ENCODE measurements at regions not wholly inside any gene's neighbourhood (a gene's known extent, or its start where the extent isn't known, plus 50 kb on each side); places are given as distances from the start of the nearest gene placed in this dataset.
"Not testable (repeated sequence)": the region's sequence is repeated elsewhere in the genome, so short reads cannot be mapped to it uniquely, and the experiment has no call there.

DNA sequence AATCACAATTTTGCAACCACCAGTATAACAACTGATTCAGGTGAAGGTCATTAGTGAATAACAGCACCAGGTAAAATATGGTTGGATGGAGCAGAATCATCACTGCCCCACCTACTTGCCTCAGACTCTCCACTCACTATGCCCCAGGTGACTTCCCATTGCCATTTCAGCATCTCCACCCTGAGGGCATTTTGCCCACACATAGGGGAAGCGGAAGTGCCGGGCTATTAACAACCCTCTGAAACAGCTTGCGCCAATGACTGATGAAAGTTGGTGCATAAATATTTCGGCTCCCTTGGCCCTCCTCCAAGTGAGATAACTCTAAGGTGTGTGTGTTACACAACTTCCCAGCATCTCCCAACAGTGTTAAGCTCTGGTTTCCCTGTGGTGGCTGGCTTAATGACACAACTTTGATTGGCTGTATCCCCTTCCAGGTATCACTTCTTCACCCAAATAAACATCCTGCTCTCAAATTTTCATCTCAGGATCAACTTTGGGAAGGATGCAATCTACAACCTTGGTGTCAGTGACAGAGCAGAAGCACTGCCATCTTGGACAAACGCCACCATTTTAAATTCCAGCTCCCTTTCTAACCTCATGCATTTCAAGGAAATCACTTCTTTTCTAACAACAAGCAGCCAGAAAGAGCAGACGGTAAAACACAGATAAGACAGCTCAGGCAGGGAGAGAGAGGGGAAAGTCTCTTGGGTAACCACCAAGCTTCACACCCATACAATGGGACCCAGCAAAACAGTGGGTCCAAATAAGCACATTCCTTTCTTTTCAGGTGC lies 73.6 kb upstream of the PPP2R5C start:
- Histone ChIP-seq H3K27ac (ENCODE audit: low read length) (no peak overlapping the region), H3K27me3 (ENCODE audit: insufficient read depth, low read length) (peaks cover 75% of the 10 kb centered on the region), H3K4me3 (ENCODE audit: low read length) (no peak overlapping the region), H3K9me3 (ENCODE audit: insufficient read depth, low read depth, low read length) (no peaks in the 10 kb centered on the region), H3K9ac (ENCODE audit: low read depth, low read length) (no peak overlapping the region), H3K4me1 (ENCODE audit: insufficient read depth, low read length) (peaks cover 2% of the 10 kb centered on the region; the same call in 1 of the 2 replicates), H3K36me3 (ENCODE audit: insufficient read depth, low read depth, low read length) (no peaks in the 10 kb centered on the region)

- H3K9ac ChIP-seq (ENCODE audit: low read depth, low read length) = no peak overlapping the region
- H3K36me3 ChIP-seq (ENCODE audit: insufficient read depth, low read depth, low read length) = no peaks in the 10 kb centered on the region
- H3K27me3 ChIP-seq (ENCODE audit: insufficient read depth, low read length) = peaks cover 64% of the 10 kb centered on the region
- H3K9me3 ChIP-seq (ENCODE audit: insufficient read depth, low read depth, low read length) = no peaks in the 10 kb centered on the region
- H3K27ac ChIP-seq (ENCODE audit: low read length) = no peak overlapping the region
- H3K4me3 ChIP-seq (ENCODE audit: low read length) = no peak overlapping the region
- peaks cover 2% of the 10 kb centered on the region; the same call in 1 of the 2 replicates for H3K4me1 ChIP-seq (ENCODE audit: insufficient read depth, low read length)
These were observed 72.4 kb upstream of the PPP2R5C start for GRCh38 chr14:101689039-101689501.

GRCh38 chr14:101689966-101690365 lies 71.5 kb upstream of the PPP2R5C start:
- not testable (repeated sequence) for H3K4me1 ChIP-seq (ENCODE audit: insufficient read depth, low read length); H3K4me3 ChIP-seq (ENCODE audit: low read length)

DNA sequence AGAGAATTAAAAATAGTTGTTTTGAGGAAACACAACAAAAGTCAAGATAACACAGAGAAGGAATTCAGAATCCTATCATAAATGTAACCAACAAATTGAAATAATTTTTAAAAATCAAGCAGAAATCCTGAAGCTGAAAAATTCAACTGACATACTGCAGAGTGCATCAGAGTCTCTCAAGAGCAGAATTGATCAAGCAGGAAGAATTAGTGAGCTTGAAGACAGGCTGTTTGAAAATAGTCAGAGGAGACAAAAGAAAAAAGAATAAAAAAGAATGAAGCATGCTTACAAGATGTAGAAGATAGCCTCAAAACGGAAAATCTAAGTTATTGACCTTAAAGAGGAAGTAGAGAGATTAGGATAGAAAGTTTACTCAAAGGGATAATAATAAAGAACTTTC lies 65.8 kb upstream of the PPP2R5C start:
- no peak overlapping the region for H3K9ac ChIP-seq (ENCODE audit: low read depth, low read length)
- no peaks in the 10 kb centered on the region for H3K36me3 ChIP-seq (ENCODE audit: insufficient read depth, low read depth, low read length)
- H3K4me1 ChIP-seq (ENCODE audit: insufficient read depth, low read length) = no peaks in the 10 kb centered on the region
- no peaks in the 10 kb centered on the region for H3K9me3 ChIP-seq (ENCODE audit: insufficient read depth, low read depth, low read length)
- no peak overlapping the region for H3K27ac ChIP-seq (ENCODE audit: low read length)
- no peak overlapping the region for H3K4me3 ChIP-seq (ENCODE audit: low read length)
- H3K27me3 ChIP-seq (ENCODE audit: insufficient read depth, low read length) = peaks cover 35% of the 10 kb centered on the region

More at GRCh38 chr14:101689966-101690365, 71.5 kb upstream of the PPP2R5C start:
- H3K27ac ChIP-seq (ENCODE audit: low read length); H3K36me3 ChIP-seq (ENCODE audit: insufficient read depth, low read depth, low read length); H3K9me3 ChIP-seq (ENCODE audit: insufficient read depth, low read depth, low read length); H3K9ac ChIP-seq (ENCODE audit: low read depth, low read length): not testable (repeated sequence)
- peaks cover 55% of the 10 kb centered on the region for H3K27me3 ChIP-seq (ENCODE audit: insufficient read depth, low read length)

DNA sequence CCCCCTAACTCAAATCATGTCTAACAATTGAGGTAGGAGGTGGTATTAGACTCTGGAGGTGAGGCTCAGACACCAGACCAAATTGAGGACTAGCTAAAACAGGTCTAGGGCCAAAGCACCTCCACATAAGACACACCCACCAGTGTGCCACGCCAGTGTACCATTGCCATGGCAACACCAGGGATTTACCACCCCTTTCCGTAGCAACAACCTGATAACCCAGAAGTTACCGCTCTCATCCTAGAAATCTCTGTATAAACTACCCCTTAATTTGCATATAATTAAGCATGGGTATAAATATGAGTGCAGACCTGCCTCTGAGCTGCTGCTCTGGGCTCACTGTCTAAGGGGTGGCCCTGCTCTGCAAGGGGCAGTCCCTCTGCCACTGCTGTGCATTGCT lies 57.4 kb upstream of the PPP2R5C start:
- Histone ChIP-seq H3K36me3 (ENCODE audit: insufficient read depth, low read depth, low read length) (no peaks in the 10 kb centered on the region), H3K27ac (ENCODE audit: low read length) (no peak overlapping the region), H3K4me3 (ENCODE audit: low read length) (no peak overlapping the region), H3K4me1 (ENCODE audit: insufficient read depth, low read length) (peaks cover 8% of the 10 kb centered on the region; the same call in 1 of the 2 replicates), H3K9ac (ENCODE audit: low read depth, low read length) (no peak overlapping the region), H3K9me3 (ENCODE audit: insufficient read depth, low read depth, low read length) (no peaks in the 10 kb centered on the region), H3K27me3 (ENCODE audit: insufficient read depth, low read length) (peaks cover 46% of the 10 kb centered on the region)

GRCh38 chr14:101705733-101706508 lies 55.6 kb upstream of the PPP2R5C start:
- Histone ChIP-seq H3K27me3 (ENCODE audit: insufficient read depth, low read length) (peaks cover 46% of the 10 kb centered on the region), H3K4me3 (ENCODE audit: low read length) (no peak overlapping the region), H3K36me3 (ENCODE audit: insufficient read depth, low read depth, low read length) (no peaks in the 10 kb centered on the region), H3K4me1 (ENCODE audit: insufficient read depth, low read length) (peaks cover 8% of the 10 kb centered on the region; the same call in 1 of the 2 replicates), H3K27ac (ENCODE audit: low read length) (no peak overlapping the region), H3K9me3 (ENCODE audit: insufficient read depth, low read depth, low read length) (no peaks in the 10 kb centered on the region), H3K9ac (ENCODE audit: low read depth, low read length) (no peak overlapping the region)

GRCh38 chr14:101706509-101707067 lies 54.9 kb upstream of the PPP2R5C start:
- H3K27ac ChIP-seq (ENCODE audit: low read length) = no peak overlapping the region

DNA sequence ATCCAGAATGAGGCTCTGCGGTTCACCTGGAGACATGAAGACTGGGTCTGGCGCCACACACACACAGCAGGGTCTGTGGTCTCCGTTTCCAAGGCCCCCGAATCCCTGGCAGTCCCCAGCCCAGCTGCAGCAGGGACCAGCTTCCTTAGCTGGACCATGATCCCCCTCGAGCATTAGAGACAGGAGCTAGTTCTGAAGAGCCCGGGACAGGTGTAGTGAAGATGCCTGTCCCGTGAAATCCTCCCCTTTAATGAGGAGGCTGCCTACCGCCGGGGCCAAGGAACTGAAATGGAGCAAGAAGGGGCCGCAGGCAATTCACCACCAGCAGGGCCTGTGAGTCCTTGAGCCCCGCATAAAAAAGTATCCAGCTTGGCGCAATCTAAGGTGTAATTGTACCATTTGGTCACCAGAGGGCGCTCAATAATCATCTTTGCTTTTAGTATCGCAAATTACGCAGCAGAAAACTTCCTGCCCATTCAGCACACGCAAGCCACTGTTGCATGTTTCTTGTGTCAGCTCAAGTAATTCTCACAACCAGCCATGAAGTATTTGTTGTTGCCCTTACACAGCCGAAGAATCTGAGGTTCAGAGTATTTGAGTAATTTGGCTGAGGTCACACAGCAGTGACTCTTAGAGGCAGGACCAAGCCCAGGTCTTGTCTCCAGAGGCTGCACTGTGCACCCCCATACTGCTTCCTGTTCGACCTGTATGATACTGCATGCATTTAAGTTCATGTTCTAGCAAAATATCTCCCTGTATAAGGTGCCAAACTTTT lies 54.3 kb upstream of the PPP2R5C start:
- Histone ChIP-seq H3K27ac (ENCODE audit: low read length) (no peak overlapping the region), H3K27me3 (ENCODE audit: insufficient read depth, low read length) (peaks cover 46% of the 10 kb centered on the region), H3K9ac (ENCODE audit: low read depth, low read length) (no peak overlapping the region), H3K36me3 (ENCODE audit: insufficient read depth, low read depth, low read length) (no peaks in the 10 kb centered on the region), H3K9me3 (ENCODE audit: insufficient read depth, low read depth, low read length) (no peaks in the 10 kb centered on the region), H3K4me1 (ENCODE audit: insufficient read depth, low read length) (peaks cover 8% of the 10 kb centered on the region; the same call in 1 of the 2 replicates), H3K4me3 (ENCODE audit: low read length) (no peak overlapping the region)

More at GRCh38 chr14:101706509-101707067, 54.9 kb upstream of the PPP2R5C start:
- Histone ChIP-seq H3K27me3 (ENCODE audit: insufficient read depth, low read length) (peaks cover 46% of the 10 kb centered on the region), H3K4me3 (ENCODE audit: low read length) (no peak overlapping the region), H3K9ac (ENCODE audit: low read depth, low read length) (no peak overlapping the region), H3K36me3 (ENCODE audit: insufficient read depth, low read depth, low read length) (no peaks in the 10 kb centered on the region), H3K9me3 (ENCODE audit: insufficient read depth, low read depth, low read length) (no peaks in the 10 kb centered on the region), H3K4me1 (ENCODE audit: insufficient read depth, low read length) (peaks cover 8% of the 10 kb centered on the region; the same call in 1 of the 2 replicates)

DNA sequence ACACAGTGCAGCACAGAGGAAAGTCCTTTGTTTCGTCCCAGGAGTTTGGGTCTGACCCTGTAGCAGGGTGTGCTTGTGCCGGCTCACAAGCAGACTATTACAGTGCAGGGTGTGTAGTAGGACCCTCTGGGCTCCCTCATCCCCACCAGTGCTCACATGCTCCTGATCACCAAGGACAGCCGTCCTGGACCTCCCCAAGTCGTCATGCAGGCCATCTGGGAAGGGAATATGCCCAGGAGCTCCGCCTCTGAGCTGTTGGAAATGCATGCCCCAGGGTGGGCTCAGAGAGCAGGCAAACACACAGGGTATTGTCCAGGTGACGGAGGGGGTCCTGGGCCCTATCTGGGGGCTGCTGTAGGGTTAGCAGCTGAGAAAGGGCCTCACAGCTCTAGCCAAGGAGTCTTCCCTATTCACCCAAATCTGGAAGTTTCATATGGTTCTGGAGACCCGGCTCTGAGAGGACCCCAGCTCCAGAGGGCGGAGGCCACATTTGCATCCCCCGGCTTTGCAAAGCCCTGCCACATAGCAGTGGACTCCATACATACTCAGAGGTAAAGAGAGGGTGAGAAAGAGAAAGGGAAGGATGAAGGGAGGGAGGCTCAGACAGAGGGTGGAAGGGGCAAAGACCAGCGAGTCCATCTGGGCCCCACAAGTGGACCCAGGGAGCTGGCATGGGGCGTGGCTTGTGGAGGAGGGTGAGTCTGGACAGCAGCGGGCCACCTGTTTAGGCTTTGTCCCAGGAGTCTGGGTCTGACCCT lies 53.5 kb upstream of the PPP2R5C start:
- Histone ChIP-seq H3K36me3 (ENCODE audit: insufficient read depth, low read depth, low read length) (no peaks in the 10 kb centered on the region), H3K4me3 (ENCODE audit: low read length) (no peak overlapping the region), H3K27me3 (ENCODE audit: insufficient read depth, low read length) (peaks cover 46% of the 10 kb centered on the region), H3K9me3 (ENCODE audit: insufficient read depth, low read depth, low read length) (no peaks in the 10 kb centered on the region), H3K9ac (ENCODE audit: low read depth, low read length) (no peak overlapping the region), H3K4me1 (ENCODE audit: insufficient read depth, low read length) (peaks cover 8% of the 10 kb centered on the region; the same call in 1 of the 2 replicates), H3K27ac (ENCODE audit: low read length) (no peak overlapping the region)

DNA sequence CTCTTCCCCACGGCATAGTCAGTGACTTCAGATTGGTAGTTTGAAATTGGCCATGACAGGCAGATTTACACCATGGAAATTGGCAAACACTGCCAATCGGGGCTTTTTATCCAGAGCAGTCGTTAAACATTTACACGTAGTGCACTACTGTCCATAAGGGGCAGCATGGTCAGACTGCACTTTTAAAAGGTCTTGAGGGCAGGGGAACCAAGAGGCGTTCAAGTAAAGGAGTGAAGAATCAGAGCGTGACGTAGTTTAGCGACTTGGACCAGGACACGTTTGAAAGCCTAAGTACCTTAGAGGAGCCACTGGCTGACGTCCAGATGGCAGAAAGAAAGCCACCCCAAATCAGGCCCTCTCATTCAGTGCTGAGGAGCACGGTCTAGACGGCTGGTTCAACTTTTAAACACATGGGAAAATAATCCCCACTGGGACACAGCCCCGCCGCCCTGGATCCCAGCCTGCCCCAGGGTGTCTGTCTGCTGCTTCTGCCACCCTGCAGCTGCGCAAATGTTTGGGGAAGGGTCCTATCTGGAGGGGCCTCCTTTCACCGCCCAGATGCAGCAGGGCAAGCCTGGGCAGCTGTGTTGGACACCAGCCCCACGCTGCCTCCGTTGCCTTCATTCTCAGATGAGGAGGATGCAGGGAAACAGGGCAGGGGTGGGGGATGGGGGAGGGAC lies 52.5 kb upstream of the PPP2R5C start:
- Histone ChIP-seq H3K9ac (ENCODE audit: low read depth, low read length) (no peak overlapping the region), H3K4me3 (ENCODE audit: low read length) (no peak overlapping the region), H3K27ac (ENCODE audit: low read length) (no peak overlapping the region), H3K4me1 (ENCODE audit: insufficient read depth, low read length) (peaks cover 8% of the 10 kb centered on the region; the same call in 1 of the 2 replicates), H3K9me3 (ENCODE audit: insufficient read depth, low read depth, low read length) (no peaks in the 10 kb centered on the region), H3K27me3 (ENCODE audit: insufficient read depth, low read length) (peaks cover 39% of the 10 kb centered on the region), H3K36me3 (ENCODE audit: insufficient read depth, low read depth, low read length) (no peaks in the 10 kb centered on the region)
